Stimulated activated CD4-positive, alpha-beta T cell treated with anti-CD3 and anti-CD28 coated beads, Interleukin-2, amount 100 ng/mL, for 24 hours (primary cell): ENCODE measurements at regions not wholly inside any gene's neighbourhood (a gene's known extent, or its start where the extent isn't known, plus 50 kb on each side); places are given as distances from the start of the nearest gene placed in this dataset.
A peak's percentile ranks its signal among the peaks of the same experiment; 100 is the strongest.

ENCODE experiments used
- DNase-seq, 2 donors: peaks; one replicate each; pipeline ENCODE4 v3.0.0-alpha.2; 2020

DNA sequence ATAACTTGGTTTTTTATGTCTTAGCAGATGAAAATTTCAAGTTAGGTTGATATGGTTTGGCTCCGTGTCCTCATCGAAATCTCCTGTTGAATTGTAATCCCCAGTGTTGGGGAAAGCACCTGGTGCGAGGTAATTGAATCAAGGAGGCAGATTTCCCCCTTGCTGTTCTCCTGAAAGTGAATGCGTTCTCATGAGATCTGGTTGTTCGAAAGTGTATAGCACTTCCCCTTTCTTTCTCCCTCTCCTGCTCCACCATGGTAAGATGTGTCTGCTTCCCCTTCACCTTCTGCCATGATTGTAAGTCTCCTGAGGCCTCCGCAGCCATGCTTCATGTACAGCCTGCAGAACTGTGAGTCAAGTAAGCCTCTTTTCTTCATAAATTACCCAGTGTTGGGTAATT, 242.1 kb upstream of the TNP1 start:
- no peak for DNase-seq

DNA sequence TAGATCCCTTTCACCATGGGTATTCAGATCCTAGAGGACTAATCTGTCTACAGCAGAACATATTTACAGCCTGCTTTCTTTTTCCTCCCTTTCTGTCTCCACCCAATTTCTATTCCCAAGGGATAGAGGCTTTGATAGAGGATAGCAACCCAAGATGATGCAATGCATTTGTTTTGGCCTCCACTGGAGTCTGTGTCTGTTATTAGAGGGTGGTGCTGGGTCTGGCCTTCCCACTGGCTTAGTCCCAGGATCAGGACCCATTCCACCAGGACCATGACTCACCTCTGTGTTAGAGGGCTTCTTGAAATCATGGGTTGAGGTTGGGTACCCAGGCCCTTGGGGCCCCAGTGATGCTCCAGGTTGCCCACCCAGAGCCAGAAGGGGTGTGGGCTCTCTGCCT, 239.7 kb upstream of the TNP1 start:
- no peak for DNase-seq

GRCh38 chr2:217098435-217098834, 238.6 kb upstream of the TNP1 start:
- DNase-seq = no peak

- no peak for DNase-seq
Measured at GRCh38 chr2:217097346-217097745, 237.5 kb upstream of the TNP1 start.

DNA sequence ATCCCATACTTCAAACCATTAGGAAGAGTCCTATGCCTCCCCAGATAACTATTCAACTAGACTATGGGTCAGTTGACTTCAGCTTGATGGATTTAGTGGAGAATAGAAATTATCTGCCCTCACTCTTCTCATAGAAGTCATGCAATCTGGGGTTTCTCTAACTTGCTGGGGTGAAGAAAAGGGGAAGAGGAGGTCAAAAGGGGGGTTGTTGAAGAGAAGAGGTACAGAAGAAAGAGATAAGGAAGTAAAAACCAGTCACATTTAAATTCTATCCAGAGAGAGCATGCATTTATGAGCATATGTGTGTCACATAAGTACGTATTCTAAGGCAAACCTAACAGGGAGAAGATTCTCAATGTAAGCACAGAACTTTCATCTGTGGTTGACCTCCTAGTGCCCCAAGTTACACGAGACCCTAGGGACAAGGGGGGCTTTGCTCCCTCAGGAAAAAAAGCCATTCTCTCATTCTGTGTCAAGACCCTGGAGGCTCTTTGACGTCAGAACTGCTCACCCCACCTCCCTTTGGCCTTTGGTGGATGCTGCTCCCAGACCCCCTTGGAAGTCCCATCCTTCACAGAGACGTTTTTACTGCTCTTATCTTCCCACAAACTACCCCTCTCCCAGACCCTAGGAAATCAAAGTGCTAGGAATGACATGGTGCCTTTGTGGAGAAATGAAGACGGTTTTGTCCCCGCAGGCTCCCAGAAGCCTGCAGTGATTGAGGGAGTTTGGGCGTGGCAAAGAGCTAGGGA, 236.8 kb upstream of the TNP1 start:
- no peak for DNase-seq

DNA sequence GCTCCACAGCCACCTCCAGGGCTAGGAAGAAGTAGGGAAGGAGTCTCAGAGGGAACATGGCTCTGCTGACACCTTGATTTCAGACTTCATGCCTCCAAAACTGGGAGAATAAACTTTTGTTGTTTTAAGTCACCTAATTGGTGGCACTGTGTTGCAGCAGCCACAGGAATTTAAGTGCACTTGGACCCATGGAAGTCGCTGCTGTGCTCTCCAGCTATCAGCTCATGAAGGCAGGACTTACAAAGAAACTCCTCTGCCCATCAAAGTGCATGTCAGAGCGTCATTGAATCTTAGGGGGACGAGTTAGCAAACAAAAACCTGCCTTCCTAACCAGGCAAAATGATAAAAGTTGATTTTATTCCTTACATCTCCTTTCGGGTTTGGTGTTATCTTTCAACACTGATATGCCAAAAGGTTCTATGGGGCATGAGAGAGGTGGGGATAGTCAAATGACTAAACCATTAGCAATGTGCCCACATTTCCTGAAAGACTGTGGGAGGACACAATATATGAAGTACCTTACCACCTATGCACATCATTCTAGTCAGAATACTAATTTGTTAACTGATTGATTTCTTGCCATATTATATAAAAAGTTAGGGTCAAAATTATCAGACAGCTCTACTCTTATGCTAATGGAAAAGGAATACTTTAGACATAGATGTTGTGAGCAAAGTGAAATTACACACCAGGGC, 235.8 kb upstream of the TNP1 start:
- no peak for DNase-seq

DNA sequence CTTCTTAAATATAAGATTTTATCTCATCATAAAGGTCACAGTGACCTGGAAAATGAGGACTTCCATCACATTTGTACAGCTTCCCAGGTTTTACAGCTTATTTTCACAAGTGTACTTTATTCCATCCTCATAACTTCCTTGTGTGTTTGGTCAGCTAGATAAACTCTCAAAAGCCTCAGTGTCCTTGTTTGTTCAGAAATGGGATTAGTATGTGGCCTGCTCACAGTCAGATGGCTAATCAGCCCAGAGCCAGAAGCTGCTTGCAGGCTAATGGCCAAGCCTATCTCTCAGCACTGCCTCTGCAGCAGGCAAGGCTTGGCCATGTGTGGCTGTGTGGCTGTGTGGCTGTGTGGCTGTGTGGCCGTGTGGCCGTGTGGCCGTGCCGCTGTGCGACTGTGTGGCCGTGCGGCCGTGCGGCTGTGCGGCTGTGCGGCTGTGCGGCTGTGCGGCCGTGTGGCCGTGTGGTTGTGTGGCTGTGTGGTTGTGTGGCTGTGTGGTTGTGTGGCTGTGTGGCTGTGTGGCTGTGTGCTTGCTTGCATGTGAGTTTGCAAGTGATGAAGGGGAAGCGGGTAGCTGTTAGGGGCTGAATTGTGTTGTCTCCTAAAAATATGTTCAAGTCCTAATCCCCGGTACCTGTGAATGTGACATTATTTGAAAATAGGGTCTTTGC, 233.0 kb upstream of the TNP1 start:
- DNase-seq = no peak

DNA sequence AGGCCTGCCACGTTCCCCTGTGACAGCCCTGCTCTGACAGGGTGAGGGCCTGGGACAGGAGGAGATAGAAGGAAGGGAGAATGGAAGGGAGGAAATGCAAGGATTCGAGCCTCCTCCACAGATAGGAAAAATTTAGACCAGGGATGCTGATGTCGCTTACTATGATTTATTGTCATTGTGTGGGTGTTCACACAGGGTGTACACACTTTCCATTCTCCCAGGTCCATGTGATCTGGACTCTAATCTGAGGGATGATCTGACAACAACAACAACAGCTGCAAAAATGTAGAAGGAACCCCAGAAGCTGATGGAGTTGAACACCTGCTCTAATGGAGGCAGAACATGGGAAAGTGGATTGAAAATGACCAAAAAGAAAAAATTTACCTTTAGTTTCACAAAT, 231.7 kb upstream of the TNP1 start:
- DNase-seq = no peak

DNA sequence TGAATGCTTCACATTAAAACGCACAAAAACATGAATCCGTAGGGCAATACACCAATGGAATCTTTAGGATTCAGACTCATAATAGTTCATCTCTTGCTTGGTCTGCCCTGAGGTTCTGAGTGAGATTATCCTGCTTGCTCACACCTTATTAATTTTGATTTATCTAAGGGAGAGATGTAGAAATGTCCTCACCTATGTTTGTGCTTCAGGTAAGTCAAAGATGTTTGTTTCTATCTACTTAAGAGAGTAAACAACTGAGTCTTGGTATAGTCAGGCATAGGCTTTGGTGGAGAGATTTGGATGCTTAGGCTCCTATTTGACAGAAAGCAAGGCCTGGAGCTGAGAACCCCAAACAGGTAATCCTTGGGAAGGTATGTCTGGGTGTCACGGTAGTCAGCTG, 231.0 kb upstream of the TNP1 start:
- no peak for DNase-seq

GRCh38 chr2:217090024-217090473, 230.2 kb upstream of the TNP1 start:
- no peak for DNase-seq

DNA sequence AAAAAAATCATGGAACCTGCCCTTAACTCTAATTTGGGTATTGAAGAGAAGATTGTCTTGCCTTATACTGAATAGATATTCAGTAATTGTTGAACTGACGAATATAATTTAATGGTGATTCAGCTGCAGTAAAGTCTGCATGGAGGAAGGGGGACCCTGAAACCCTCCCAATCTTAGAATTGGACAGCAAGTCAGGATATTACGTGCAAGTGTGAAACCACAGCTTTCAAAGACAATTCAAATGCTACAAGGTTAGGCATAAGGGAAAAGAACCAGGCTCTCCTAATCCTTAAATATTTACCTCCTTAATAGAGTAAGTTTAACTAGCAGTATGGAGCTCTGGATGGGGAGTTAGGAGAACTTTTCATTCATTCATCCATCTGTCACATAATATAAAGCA, 226.9 kb upstream of the TNP1 start:
- no peak for DNase-seq

GRCh38 chr2:217086038-217086522, 226.2 kb upstream of the TNP1 start:
- peak in 1 of 2 donors; percentile 27 for DNase-seq

DNA sequence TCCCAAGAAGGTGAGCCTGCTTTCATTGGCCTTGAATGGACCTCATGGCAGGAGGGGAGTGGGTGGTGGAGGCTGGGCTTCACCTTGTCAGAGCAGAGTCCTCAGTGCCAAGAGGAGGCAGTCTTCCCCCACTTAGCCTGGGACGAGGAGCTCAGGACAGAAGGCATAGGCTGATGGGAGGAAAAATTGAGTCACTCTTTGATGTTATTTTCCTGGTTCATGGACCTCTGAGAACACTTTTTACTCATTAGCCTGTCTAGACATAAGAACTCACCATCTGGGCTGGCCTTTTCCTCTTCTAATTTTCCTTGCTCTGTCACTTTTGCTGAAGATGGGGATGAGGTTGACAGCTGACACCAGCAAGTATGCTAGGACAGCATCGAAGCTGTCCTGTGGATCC, 225.7 kb upstream of the TNP1 start:
- no peak for DNase-seq

DNA sequence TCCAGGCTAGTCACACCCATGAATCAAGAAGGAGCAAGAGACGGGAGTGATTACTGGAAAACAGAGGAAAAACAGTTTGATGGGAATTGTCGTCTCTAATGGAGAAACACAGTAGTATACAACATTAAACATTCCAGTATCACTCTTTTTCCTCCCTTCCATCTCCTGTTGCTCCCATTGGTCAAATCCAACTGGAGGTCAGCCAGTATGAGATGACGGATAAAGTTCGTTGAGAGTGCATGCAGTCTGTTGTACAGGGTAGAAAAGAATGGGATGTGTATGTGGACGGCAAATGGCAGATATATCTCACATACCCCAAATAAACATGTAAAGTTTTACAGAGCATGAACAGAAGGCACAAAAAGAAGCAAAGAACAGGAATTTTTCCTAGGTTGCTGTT, 221.9 kb upstream of the TNP1 start:
- no peak for DNase-seq

DNA sequence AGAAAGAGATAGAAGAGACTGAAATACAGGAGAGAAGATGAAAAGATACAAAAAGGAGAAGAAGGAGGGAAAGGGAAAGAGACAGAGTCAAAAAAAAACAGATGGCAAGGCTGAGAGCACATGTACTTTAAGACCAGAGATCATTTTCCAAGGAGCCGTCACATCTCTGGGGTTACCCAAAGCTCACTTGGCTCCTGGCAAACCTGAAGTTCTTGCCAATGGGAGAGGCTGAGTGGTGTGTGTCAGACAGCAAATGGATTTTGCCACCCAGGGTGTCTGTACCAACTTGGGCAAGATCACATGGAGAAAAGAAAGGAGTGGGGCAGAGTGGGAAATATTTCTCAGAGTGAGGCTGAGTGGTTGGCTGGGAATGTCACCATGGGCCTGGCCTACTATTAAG, 219.3 kb upstream of the TNP1 start:
- no peak for DNase-seq

- no peak for DNase-seq
Measured at GRCh38 chr2:217077831-217078407, 218.1 kb upstream of the TNP1 start.

DNA sequence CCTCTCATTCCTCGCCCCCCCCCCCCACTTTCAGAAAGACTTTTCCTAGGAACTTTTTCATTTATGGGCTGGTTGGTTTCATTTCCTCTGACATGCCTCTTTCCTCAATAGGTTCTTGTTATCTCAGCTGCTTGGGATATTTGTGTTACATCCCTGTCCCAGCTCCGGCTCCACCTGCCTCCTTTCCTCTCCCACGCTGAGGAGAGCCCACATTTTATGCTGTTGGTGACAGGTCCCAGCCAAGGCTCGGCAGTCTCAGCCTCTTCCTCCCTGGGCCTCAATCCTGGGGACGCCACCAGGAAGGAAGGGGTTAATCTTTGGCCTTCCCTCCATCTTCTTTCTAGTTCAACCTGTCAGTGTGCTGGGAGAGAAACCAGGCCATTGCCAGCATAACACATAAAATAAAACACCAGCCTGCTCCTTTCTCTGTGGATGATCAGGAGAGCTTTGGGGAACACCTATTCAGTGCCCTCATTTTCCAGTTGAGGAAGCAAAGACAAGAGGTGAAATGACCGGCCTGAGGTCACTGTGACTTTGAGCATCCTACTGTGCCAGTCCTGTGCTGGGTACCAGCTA, 216.9 kb upstream of the TNP1 start:
- DNase-seq = no peak

DNA sequence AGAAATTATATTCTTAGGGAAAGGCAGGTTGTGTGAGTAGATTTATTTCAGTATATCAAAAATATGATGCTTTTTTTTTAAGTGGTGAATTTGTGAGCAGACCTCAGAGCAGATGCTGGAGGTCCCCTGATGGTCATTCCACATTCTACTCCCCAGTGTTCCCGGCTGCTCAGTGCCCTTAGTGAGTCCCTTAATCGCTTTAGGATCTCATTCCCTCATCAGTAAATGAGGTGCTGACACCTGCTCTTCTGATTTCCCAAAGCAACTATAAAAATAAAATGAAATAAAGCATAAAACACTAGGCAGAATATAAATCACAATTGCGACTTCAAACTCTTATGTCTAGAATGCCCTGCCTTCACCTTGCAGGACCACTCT, 216.2 kb upstream of the TNP1 start:
- DNase-seq = no peak

- no peak for DNase-seq
Measured at GRCh38 chr2:217075268-217076057, 215.6 kb upstream of the TNP1 start.

- DNase-seq = no peak
Measured at GRCh38 chr2:217074576-217075255, 214.9 kb upstream of the TNP1 start.

- no peak for DNase-seq
Measured at GRCh38 chr2:217071416-217071815, 211.6 kb upstream of the TNP1 start.

DNA sequence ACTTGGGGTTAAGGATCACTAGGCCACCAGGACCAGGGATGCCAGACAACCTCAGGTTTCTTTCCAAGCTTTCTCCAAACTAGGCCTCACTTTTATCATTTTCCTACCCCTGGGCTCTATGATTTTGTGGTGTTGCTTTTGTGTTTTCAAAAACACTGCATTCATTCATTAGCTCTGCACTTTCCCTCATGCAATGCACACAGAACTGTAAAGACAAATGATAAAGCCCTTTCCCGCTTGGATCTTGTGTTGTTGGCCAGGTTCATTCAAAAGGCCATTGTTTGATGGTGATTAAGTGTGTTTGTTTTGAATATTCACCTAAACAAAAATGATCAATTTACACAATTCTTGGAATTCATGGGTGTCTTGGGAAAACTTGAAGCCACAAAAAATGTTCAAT, 210.7 kb upstream of the TNP1 start:
- no peak for DNase-seq
